ENCODE measurements at regions not wholly inside any gene's neighbourhood (a gene's known extent, or its start where the extent isn't known, plus 50 kb on each side); places are given as distances from the start of the nearest gene placed in this dataset.

DNA sequence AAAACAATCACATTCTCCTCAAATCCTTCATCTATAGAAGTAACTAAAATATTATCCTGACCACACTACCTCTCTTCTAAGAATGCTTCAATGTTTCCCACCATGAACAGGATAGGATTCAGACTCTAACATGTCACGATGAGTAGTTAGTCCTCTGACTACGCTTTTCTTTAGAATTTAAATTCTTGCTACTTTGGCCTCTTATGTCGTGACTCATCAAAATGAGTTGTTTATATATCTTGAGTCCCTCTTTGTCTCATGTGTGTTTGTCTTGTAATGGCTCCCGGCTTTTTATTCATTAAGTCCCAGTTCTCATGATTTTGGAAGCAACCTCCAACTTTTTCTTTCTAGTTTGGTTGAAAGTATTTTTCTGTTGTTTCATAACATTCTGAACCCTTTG lies 1289.2 kb downstream of the DSC3 start:
- intact Hi-C loops (cut with DNase I; ENCODE audit: low total_unique reads): no loop called here
- no peak for TF ChIP-seq CTCF (IDR thresholded peaks at IDR 0.05)
- Histone ChIP-seq H3K9me3 (no peaks in the 10 kb centered on the region), H3K27ac (no peak overlapping the region), H3K4me3 (no peak overlapping the region), H3K27me3 (no peaks in the 10 kb centered on the region), H3K4me1 (no peaks in the 10 kb centered on the region), H3K36me3 (no peaks in the 10 kb centered on the region)
- DNase-seq: no peak

- no peak overlapping the region for H3K4me3 ChIP-seq
- no peak for DNase-seq
- TF ChIP-seq CTCF (IDR thresholded peaks at IDR 0.05): no peak
- H3K36me3 ChIP-seq: no peaks in the 10 kb centered on the region
- H3K9me3 ChIP-seq: no peaks in the 10 kb centered on the region
- no peak overlapping the region for H3K27ac ChIP-seq
- H3K4me1 ChIP-seq: no peaks in the 10 kb centered on the region
- no peaks in the 10 kb centered on the region for H3K27me3 ChIP-seq
- intact Hi-C loops (cut with DNase I; ENCODE audit: low total_unique reads): no loop called here
These were observed 1292.8 kb downstream of the DSC3 start for GRCh38 chr18:29749704-29750103.

- H3K27ac ChIP-seq: no peak overlapping the region
- no peaks in the 10 kb centered on the region for H3K27me3 ChIP-seq
- H3K4me1 ChIP-seq: no peaks in the 10 kb centered on the region
- intact Hi-C loops (cut with DNase I; ENCODE audit: low total_unique reads): no loop called here
- no peaks in the 10 kb centered on the region for H3K9me3 ChIP-seq
- no peak for TF ChIP-seq CTCF (IDR thresholded peaks at IDR 0.05)
- no peak overlapping the region for H3K4me3 ChIP-seq
- no peaks in the 10 kb centered on the region for H3K36me3 ChIP-seq
- DNase-seq: no peak
These were observed 1301.1 kb downstream of the DSC3 start for GRCh38 chr18:29741461-29741860.

DNA sequence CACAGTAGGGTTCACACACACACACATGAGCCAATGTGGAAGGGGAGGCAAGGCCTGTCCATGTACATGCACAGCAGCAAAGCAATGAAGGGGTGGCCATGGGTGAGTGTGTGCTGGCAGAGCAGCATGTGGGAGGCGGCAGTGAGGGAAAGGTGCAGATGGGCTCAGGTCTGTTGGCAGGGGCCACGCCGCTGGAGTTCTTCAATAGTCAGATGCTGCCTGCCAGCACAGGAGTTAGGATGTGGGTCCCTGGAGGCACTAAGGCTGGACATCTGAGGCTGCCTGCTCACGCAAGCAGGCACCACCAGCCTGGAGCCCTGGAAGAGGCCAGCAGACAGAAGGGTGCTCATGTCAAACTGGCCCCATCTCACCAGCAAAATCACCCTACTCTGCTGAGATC lies 1304.9 kb downstream of the DSC3 start:
- no peak for TF ChIP-seq CTCF (IDR thresholded peaks at IDR 0.05)
- Histone ChIP-seq H3K9me3 (no peaks in the 10 kb centered on the region), H3K27ac (no peak overlapping the region), H3K27me3 (no peaks in the 10 kb centered on the region), H3K4me1 (no peaks in the 10 kb centered on the region), H3K36me3 (no peaks in the 10 kb centered on the region), H3K4me3 (no peak overlapping the region)
- DNase-seq: no peak
- intact Hi-C loops (cut with DNase I; ENCODE audit: low total_unique reads): no loop called here

GRCh38 chr18:29737190-29737589 lies 1305.4 kb downstream of the DSC3 start:
- H3K27me3 ChIP-seq: no peaks in the 10 kb centered on the region
- no peaks in the 10 kb centered on the region for H3K4me1 ChIP-seq
- H3K4me3 ChIP-seq: no peak overlapping the region
- no peaks in the 10 kb centered on the region for H3K36me3 ChIP-seq
- H3K27ac ChIP-seq: no peak overlapping the region
- no peak for TF ChIP-seq CTCF (IDR thresholded peaks at IDR 0.05)
- H3K9me3 ChIP-seq: no peaks in the 10 kb centered on the region
- intact Hi-C loops (cut with DNase I; ENCODE audit: low total_unique reads): no loop called here
- DNase-seq: no peak

DNA sequence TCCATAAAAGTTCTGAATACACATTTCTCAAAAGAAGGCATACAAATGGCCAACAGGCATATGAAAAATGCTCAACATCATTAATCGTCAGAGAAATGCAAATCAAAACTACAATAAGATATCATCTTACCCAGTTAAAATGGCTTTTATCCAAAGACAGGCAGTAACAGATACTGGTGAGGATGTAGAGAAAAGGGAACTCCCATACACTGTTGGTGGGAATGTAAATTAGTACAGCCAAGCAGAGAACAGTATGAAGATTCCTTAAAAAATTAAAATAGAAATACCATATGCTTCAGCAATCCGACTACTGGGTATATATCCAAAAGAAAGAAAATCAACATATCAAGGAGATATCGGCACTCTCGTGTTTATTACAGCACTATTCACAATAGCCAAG lies 1312.5 kb downstream of the DSC3 start:
- H3K9me3 ChIP-seq: no peaks in the 10 kb centered on the region
- H3K36me3 ChIP-seq: no peaks in the 10 kb centered on the region
- no peaks in the 10 kb centered on the region for H3K4me1 ChIP-seq
- no peak overlapping the region for H3K4me3 ChIP-seq
- no peak overlapping the region for H3K27ac ChIP-seq
- no peaks in the 10 kb centered on the region for H3K27me3 ChIP-seq
- DNase-seq: no peak
- TF ChIP-seq CTCF (IDR thresholded peaks at IDR 0.05): no peak
- intact Hi-C loops (cut with DNase I; ENCODE audit: low total_unique reads): no loop called here

All from tibial artery (tissue), 4 donors.